Heart left ventricle (tissue), 16 donors: ENCODE measurements at regions not wholly inside any gene's neighbourhood (a gene's known extent, or its start where the extent isn't known, plus 50 kb on each side); places are given as distances from the start of the nearest gene placed in this dataset.

Experiments used
- ATAC-seq, 4 donors: fragments of 200-7000 bp; cut with Tn5 transposase; one replicate each; pipeline ENCODE4 v1.9.1; 2020 to 2022; ENCODE audit warnings: moderate library complexity in 4 of 4, mild to moderate bottlenecking in 3 of 4, moderate number of reproducible peaks in 1 of 4
- DNase-seq, 5 donors: peaks; one replicate each; pipeline ENCODE4 v3.0.0-alpha.2; 2020
- H3K27ac ChIP-seq, 12 donors: fragments of 200-600 bp; sonication (generic) in 4 of 12; one replicate each; pipeline versions ENCODE4 v1.5.0 to v1.8.0; 2016 to 2022; ENCODE audit warnings: mild to moderate bottlenecking in 2 of 12
- H3K27me3 ChIP-seq, 9 donors: fragments of 200-600 bp; sonication (generic) in 2 of 9; one replicate each; pipeline versions ENCODE4 v1.5.1 to v1.8.0; 2016 to 2022; ENCODE audit warnings: mild to moderate bottlenecking in 3 of 9
- H3K36me3 ChIP-seq, 9 donors: fragments of 200-600 bp; sonication (generic) in 2 of 9; one replicate each; pipeline versions ENCODE4 v1.5.0 to v1.8.0; 2018 to 2022; ENCODE audit warnings: mild to moderate bottlenecking in 2 of 9
- H3K4me1 ChIP-seq, 12 donors: fragments of 200-600 bp; sonication (generic) in 4 of 12; one replicate each; pipeline versions ENCODE4 v1.5.0 to v1.8.0; 2016 to 2022; ENCODE audit warnings: mild to moderate bottlenecking in 3 of 12
- H3K4me3 ChIP-seq, 12 donors: fragments of 200-600 bp; sonication (generic) in 4 of 12; one replicate each; pipeline versions ENCODE4 v1.5.0 to v1.8.0; 2017 to 2022; ENCODE audit warnings: mild to moderate bottlenecking in 9 of 12, moderate library complexity in 4 of 12
- H3K9me3 ChIP-seq, 12 donors: fragments of 200-600 bp; sonication (generic) in 4 of 12; one replicate each; pipeline versions ENCODE4 v1.5.0 to v1.8.0; 2016 to 2022; ENCODE audit warnings: mild to moderate bottlenecking in 1 of 12
- CTCF ChIP-seq, 12 donors: fragments of 200-600 bp; sonication (generic) in 4 of 12; IDR thresholded peaks; one replicate each; pipeline versions ENCODE4 v1.5.0 to v1.8.0; 2018 to 2022; ENCODE audit warnings: antibody characterized with exemption in 12 of 12, mild to moderate bottlenecking in 5 of 12
- POLR2A ChIP-seq, 2 donors: fragments of 450-650 bp; IDR thresholded peaks; one replicate each; pipeline ENCODE4 v1.6.1; 2017; ENCODE audit warnings: antibody characterized with exemption in 2 of 2, mild to moderate bottlenecking in 2 of 2, moderate library complexity in 2 of 2
- WGBS, 4 donors: extraction: QIAGEN DNeasy Blood & Tissue Kit in 2 of 4; methylation state at CpG; one replicate each; pipeline versions ENCODE4 v1.1.5 to v1.1.7; 2013 to 2018; 5-methylcytosine and 5-hydroxymethylcytosine counted together
- intact Hi-C, 10 donors: fragments of 100-400 bp; cut with DNase I; formaldehyde crosslinking; loops; one replicate each; pipeline versions ENCODE4 v1.11.1 to v1.14.2; 2022
- donor health status: ischemic (EF 13 %, LVEDD 7.1; RV severe dilation, severe dysfunction).
- donor health status: healthy with polysubstance abuse.
- donor health status: DM: no; HTN: yes; CAD: no.
- donor health status: DM: no; HTN: no; CAD: no.
- donor health status: ischemic (EF 25% LVEDD 6.9; RV normal size, moderate dysfunction).
- donor health status: ischemic (EF 25% LVEDD 5.7; RV mildly dilated, moderate dysfunction).
- donor health status: healthy.
- donor health status: DM: yes; HTN: yes; CAD: no.
- donor health status: ischemic (EF 35%, LVEDD 5.7; RV mildly dilated, moderate dysfunction).
- donor health status: nonischemic (EF 11% LVEDD 7.7; RV severe dilation, severe dysfunction).
- donor health status: DM: yes; HTN: yes; CAD: no.
- donor health status: PGD.
- donor health status: ischemic (EF 29% LVEDD 5.4; RV normal size, mild dysfunction).
- donor health status: nonischemic (EF 23%, LVEDD 6.1; RV moderate dilation, normal function).

- no peak for DNase-seq
- H3K27ac ChIP-seq, result no peak overlapping the region
- no peaks in the 10 kb centered on the region for H3K4me1 ChIP-seq
- H3K9me3 ChIP-seq, result no peaks in the 10 kb centered on the region
- no peaks in the 10 kb centered on the region for H3K27me3 ChIP-seq
- H3K36me3 ChIP-seq, result no peaks in the 10 kb centered on the region
- WGBS, 4 donors, result 86 to 90% (median 86%) methylated on average over 5 of the region's 5 CpGs
- no peak overlapping the region for H3K4me3 ChIP-seq
- TF ChIP-seq POLR2A (IDR thresholded peaks at IDR 0.05) (no peak), CTCF (IDR thresholded peaks at IDR 0.05) (no peak)
- intact Hi-C loops, result no loop called here
- no peak for ATAC-seq
Observed at GRCh38 chr13:70816853-70817252, 708.6 kb upstream of the KLHL1 start.

- ATAC-seq (no peak), DNase-seq (no peak)
- no peak for TF ChIP-seq POLR2A (IDR thresholded peaks at IDR 0.05)
- TF ChIP-seq CTCF (IDR thresholded peaks at IDR 0.05), result no peak
- Histone ChIP-seq H3K27me3 (no peaks in the 10 kb centered on the region), H3K27ac (no peak overlapping the region), H3K4me3 (no peak overlapping the region), H3K4me1 (no peaks in the 10 kb centered on the region), H3K9me3 (peaks cover 0 to 3% (median 0%) of the 10 kb centered on the region in 12 donors), H3K36me3 (no peaks in the 10 kb centered on the region)
- 68 to 81% (median 71%) methylated on average over 3 of the region's 3 CpGs for WGBS, 4 donors
- intact Hi-C loops, result no loop called here
Observed at GRCh38 chr13:70814684-70815083, 706.4 kb upstream of the KLHL1 start.

- DNase-seq (no peak), ATAC-seq (no peak)
- Histone ChIP-seq H3K27me3 (no peaks in the 10 kb centered on the region), H3K4me3 (no peak overlapping the region), H3K36me3 (no peaks in the 10 kb centered on the region), H3K9me3 (peaks cover 0 to 3% (median 0%) of the 10 kb centered on the region in 12 donors), H3K27ac (no peak overlapping the region), H3K4me1 (no peaks in the 10 kb centered on the region)
- TF ChIP-seq POLR2A (IDR thresholded peaks at IDR 0.05) (no peak), CTCF (IDR thresholded peaks at IDR 0.05) (no peak)
- intact Hi-C loops, result no loop called here
Observed at GRCh38 chr13:70812481-70812880, 704.2 kb upstream of the KLHL1 start.

- Histone ChIP-seq H3K27ac (no peak overlapping the region), H3K27me3 (no peaks in the 10 kb centered on the region), H3K4me1 (no peaks in the 10 kb centered on the region), H3K36me3 (no peaks in the 10 kb centered on the region), H3K9me3 (peaks cover 0 to 8% (median 0%) of the 10 kb centered on the region in 12 donors), H3K4me3 (no peak overlapping the region)
- intact Hi-C loops, result no loop called here
- DNase-seq (no peak), ATAC-seq (no peak)
- 82 to 91% (median 89%) methylated on average over 4 of the region's 4 CpGs for WGBS, 4 donors
- TF ChIP-seq CTCF (IDR thresholded peaks at IDR 0.05) (no peak), POLR2A (IDR thresholded peaks at IDR 0.05) (no peak)
Observed at GRCh38 chr13:70809588-70809987, 701.3 kb upstream of the KLHL1 start.
